ENCODE measurements at regions not wholly inside any gene's neighbourhood (a gene's known extent, or its start where the extent isn't known, plus 50 kb on each side); places are given as distances from the start of the nearest gene placed in this dataset.

DNA sequence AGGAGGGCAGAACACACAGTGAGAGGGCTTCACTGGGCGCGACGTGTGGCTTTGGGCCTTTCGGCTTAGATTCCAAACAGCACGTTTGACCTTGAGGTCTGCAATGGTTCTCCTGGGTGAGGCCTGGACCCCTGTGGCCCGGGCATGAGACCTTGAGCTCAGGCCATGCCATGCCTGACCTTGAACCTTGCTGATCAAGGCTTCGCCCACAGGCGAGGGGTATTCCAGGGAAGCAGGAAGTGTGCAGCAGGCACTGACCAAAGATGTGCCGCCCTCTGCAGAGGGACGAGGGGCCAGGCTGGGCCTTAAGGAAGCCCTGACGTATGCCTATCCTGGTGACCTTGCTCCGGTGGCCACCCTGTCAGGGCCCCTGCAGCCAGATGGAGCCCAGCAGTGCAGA, 178.3 kb upstream of the HDAC4 start:
- H3K4me3 ChIP-seq (ENCODE audit: low read depth, low read length): no peak overlapping the region
- TF ChIP-seq CTCF (IDR thresholded peaks at IDR 0.05; ENCODE audit: low read depth, low read length): no peak

GRCh38 chr2:239578381-239578780, 177.6 kb upstream of the HDAC4 start:
- no peak for TF ChIP-seq CTCF (IDR thresholded peaks at IDR 0.05; ENCODE audit: low read depth, low read length)
- no peak overlapping the region for H3K4me3 ChIP-seq (ENCODE audit: low read depth, low read length)

- H3K4me3 ChIP-seq (ENCODE audit: low read depth, low read length): no peak overlapping the region
- no peak for TF ChIP-seq CTCF (IDR thresholded peaks at IDR 0.05; ENCODE audit: low read depth, low read length)
Measured at GRCh38 chr2:239577935-239578334, 177.1 kb upstream of the HDAC4 start.

DNA sequence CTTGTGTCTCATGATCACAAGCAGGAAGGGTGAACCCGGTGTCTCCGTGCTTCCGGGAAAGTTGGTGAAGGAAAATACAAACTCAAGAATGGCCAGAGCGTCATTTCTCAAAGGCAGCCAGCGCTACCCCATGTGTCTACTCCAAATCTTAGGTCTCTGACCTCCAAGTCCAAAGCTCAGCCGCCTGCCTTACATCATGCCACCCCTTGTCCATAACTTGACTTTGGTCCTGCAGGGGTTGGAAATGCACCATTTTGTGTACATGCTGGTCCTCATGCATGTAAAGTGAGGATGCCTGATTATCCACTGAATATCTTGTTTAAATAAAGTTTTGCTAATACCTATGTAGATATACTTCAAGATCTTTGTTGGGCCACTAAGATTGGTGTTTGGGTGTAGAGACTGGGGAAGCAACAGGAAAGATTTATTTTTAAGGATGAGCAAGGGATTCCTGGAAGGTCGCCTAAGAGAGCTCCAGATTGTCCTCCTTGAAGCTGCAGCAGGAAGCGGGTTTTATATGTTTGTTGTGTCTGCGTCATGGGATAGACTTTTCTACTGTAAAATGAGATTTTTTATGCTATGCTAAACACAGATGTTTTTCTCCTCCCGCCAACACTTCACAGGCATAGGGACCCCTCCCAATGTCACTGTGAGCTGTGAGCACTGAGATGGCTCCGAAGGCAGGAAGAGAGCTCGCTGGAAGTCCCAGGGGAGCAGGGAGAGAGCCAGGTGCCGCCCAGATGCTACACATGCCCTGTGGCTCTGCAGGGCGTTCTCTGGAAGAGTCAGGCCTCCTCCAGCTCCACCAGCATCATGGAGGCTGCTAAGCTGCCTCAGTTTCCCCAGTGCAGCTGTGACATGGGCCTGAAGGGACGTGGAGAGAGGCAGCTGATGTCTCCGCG, 176.2 kb upstream of the HDAC4 start:
- no peak for TF ChIP-seq CTCF (IDR thresholded peaks at IDR 0.05; ENCODE audit: low read depth, low read length)
- H3K4me3 ChIP-seq (ENCODE audit: low read depth, low read length): no peak overlapping the region

GRCh38 chr2:239575931-239576445, 175.2 kb upstream of the HDAC4 start:
- no peak for TF ChIP-seq CTCF (IDR thresholded peaks at IDR 0.05; ENCODE audit: low read depth, low read length)
- H3K4me3 ChIP-seq (ENCODE audit: low read depth, low read length): no peak overlapping the region

GRCh38 chr2:239574434-239575156, 173.8 kb upstream of the HDAC4 start:
- no peak overlapping the region for H3K4me3 ChIP-seq (ENCODE audit: low read depth, low read length)
- no peak for TF ChIP-seq CTCF (IDR thresholded peaks at IDR 0.05; ENCODE audit: low read depth, low read length)

- no peak overlapping the region for H3K4me3 ChIP-seq (ENCODE audit: low read depth, low read length)
- TF ChIP-seq CTCF (IDR thresholded peaks at IDR 0.05; ENCODE audit: low read depth, low read length): no peak
Measured at GRCh38 chr2:239574054-239574433, 173.2 kb upstream of the HDAC4 start.

All from WI38 (cell line).